ENCODE measurements at regions not wholly inside any gene's neighbourhood (a gene's known extent, or its start where the extent isn't known, plus 50 kb on each side); places are given as distances from the start of the nearest gene placed in this dataset.

- intact Hi-C loops (cut with micrococcal nuclease) = no loop called here
Measured at GRCh38 chr18:72692086-72692485, 147.9 kb upstream of the CBLN2 start.

GRCh38 chr18:72687736-72688135, 143.6 kb upstream of the CBLN2 start:
- intact Hi-C loops (cut with micrococcal nuclease) = no loop called here

GRCh38 chr18:72675394-72675793, 131.3 kb upstream of the CBLN2 start:
- intact Hi-C loops (cut with micrococcal nuclease) = no loop called here

GRCh38 chr18:72674710-72675109, 130.6 kb upstream of the CBLN2 start:
- intact Hi-C loops (cut with micrococcal nuclease) = loop anchor here (5.0 kb wide), 2 partner anchors 1742 to 1892 kb away; no protein-coding TSS in a partner anchor

GRCh38 chr18:72673242-72673641, 129.1 kb upstream of the CBLN2 start:
- intact Hi-C loops (cut with micrococcal nuclease) = loop anchor here (5.0 kb wide), 2 partner anchors 1741 to 1891 kb away; no protein-coding TSS in a partner anchor

- intact Hi-C loops (cut with micrococcal nuclease) = loop anchor here (1.0 to 5.0 kb wide), 3 partner anchors 19 to 1890 kb away; no protein-coding TSS in a partner anchor
Measured at GRCh38 chr18:72672364-72673184, 128.4 kb upstream of the CBLN2 start.

GRCh38 chr18:72667932-72668331, 123.8 kb upstream of the CBLN2 start:
- intact Hi-C loops (cut with micrococcal nuclease) = no loop called here

GRCh38 chr18:72652990-72653593, 109.0 kb upstream of the CBLN2 start:
- intact Hi-C loops (cut with micrococcal nuclease) = loop anchor here (1.0 kb wide), 2 partner anchors 19 to 1189 kb away; no protein-coding TSS in a partner anchor

GRCh38 chr18:72651033-72651432, 106.9 kb upstream of the CBLN2 start:
- intact Hi-C loops (cut with micrococcal nuclease) = no loop called here

GRCh38 chr18:72648481-72648960, 104.4 kb upstream of the CBLN2 start:
- intact Hi-C loops (cut with micrococcal nuclease) = no loop called here

- intact Hi-C loops (cut with micrococcal nuclease) = no loop called here
Measured at GRCh38 chr18:72648079-72648478, 103.9 kb upstream of the CBLN2 start.

GRCh38 chr18:72640557-72640956, 96.4 kb upstream of the CBLN2 start:
- intact Hi-C loops (cut with micrococcal nuclease) = no loop called here

- intact Hi-C loops (cut with micrococcal nuclease) = no loop called here
Measured at GRCh38 chr18:72638376-72638775, 94.2 kb upstream of the CBLN2 start.

GRCh38 chr18:72637721-72638120, 93.6 kb upstream of the CBLN2 start:
- intact Hi-C loops (cut with micrococcal nuclease) = no loop called here

- intact Hi-C loops (cut with micrococcal nuclease) = no loop called here
Measured at GRCh38 chr18:72637299-72637698, 93.2 kb upstream of the CBLN2 start.

- intact Hi-C loops (cut with micrococcal nuclease) = no loop called here
Measured at GRCh38 chr18:72636611-72637010, 92.5 kb upstream of the CBLN2 start.

- intact Hi-C loops (cut with micrococcal nuclease) = no loop called here
Measured at GRCh38 chr18:72634500-72634899, 90.4 kb upstream of the CBLN2 start.

- intact Hi-C loops (cut with micrococcal nuclease) = no loop called here
Measured at GRCh38 chr18:72630991-72631390, 86.8 kb upstream of the CBLN2 start.

GRCh38 chr18:72623444-72623843, 79.3 kb upstream of the CBLN2 start:
- intact Hi-C loops (cut with micrococcal nuclease) = no loop called here

GRCh38 chr18:72613534-72613930, 69.4 kb upstream of the CBLN2 start:
- intact Hi-C loops (cut with micrococcal nuclease) = no loop called here

GRCh38 chr18:72612894-72613533, 68.9 kb upstream of the CBLN2 start:
- intact Hi-C loops (cut with micrococcal nuclease) = no loop called here

GRCh38 chr18:72605376-72605775, 61.2 kb upstream of the CBLN2 start:
- intact Hi-C loops (cut with micrococcal nuclease) = no loop called here

Measured in T-helper 1 cell treated with Interleukin-12 subunit alpha and Interleukin-12 subunit beta and Interleukin-4 antibody, amounts not matched to agents 30 ng/mL and 1 ng/mL, for 36 hours (primary cell).